ENCODE measurements at regions not wholly inside any gene's neighbourhood (a gene's known extent, or its start where the extent isn't known, plus 50 kb on each side); places are given as distances from the start of the nearest gene placed in this dataset.

- DNase-seq (ENCODE audit: low read depth in 2 of 2) = no peak
- H3K4me3 ChIP-seq (replicated peaks in 1 of 2; ENCODE audit: low read depth in 2 of 2, low read length in 2 of 2) = no peak overlapping the region
- TF ChIP-seq CTCF (IDR thresholded peaks at IDR 0.05; ENCODE audit: low read depth, low read length) = no peak
Observed at GRCh38 chr10:128298587-128298986, 172.4 kb upstream of the MKI67 start.

- no peak for TF ChIP-seq CTCF (IDR thresholded peaks at IDR 0.05; ENCODE audit: low read depth, low read length)
- H3K4me3 ChIP-seq (replicated peaks in 1 of 2; ENCODE audit: low read depth in 2 of 2, low read length in 2 of 2) = no peak overlapping the region
- no peak for DNase-seq (ENCODE audit: low read depth in 2 of 2)
Observed at GRCh38 chr10:128300290-128300824, 174.1 kb upstream of the MKI67 start.

- TF ChIP-seq CTCF (IDR thresholded peaks at IDR 0.05; ENCODE audit: low read depth, low read length) = no peak
- H3K4me3 ChIP-seq (replicated peaks in 1 of 2; ENCODE audit: low read depth in 2 of 2, low read length in 2 of 2) = no peak overlapping the region
- no peak for DNase-seq (ENCODE audit: low read depth in 2 of 2)
Observed at GRCh38 chr10:128301051-128301450, 174.8 kb upstream of the MKI67 start.

GRCh38 chr10:128302808-128303207 is 176.6 kb upstream of the MKI67 start:
- H3K4me3 ChIP-seq (replicated peaks in 1 of 2; ENCODE audit: low read depth in 2 of 2, low read length in 2 of 2) = no peak overlapping the region
- DNase-seq (ENCODE audit: low read depth in 2 of 2) = no peak
- TF ChIP-seq CTCF (IDR thresholded peaks at IDR 0.05; ENCODE audit: low read depth, low read length) = no peak

GRCh38 chr10:128304271-128304670 is 178.0 kb upstream of the MKI67 start:
- no peak overlapping the region for H3K4me3 ChIP-seq (replicated peaks in 1 of 2; ENCODE audit: low read depth in 2 of 2, low read length in 2 of 2)
- DNase-seq (ENCODE audit: low read depth in 2 of 2) = no peak

DNA sequence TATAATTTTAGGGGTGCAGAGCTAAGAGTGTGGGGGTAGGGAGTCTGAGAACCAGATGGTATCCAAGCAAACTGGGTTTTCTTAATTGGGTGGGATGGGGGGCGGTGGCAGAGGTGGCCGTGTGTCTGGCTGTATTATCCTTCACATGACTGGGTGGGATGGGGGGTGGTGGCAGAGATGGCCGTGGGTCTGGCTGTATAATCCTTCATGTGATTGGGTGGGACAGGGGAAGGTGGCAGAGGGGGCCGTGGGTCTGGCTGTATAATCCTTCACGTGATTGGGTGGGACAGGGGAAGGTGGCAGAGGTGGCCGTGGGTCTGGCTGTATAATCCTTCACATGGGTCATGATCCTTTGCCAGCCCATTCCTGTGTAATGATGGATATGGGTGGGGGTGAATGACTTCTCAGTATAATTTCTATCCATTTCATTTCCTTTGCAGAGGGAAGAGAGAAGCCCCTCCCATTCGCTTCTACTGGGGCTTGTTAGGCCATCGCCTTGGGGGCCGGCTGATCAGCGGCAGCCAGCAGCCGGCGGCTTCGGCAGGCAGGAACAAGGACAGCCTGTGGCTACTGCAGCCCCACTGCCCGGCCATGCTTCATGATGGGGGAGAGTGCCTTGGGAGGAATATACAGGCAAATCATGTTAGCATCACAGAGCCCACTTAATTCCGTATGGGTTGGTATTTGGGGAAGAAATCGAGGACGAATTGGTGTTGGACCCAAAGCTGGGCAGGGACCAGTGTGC is 179.6 kb upstream of the MKI67 start:
- no peak overlapping the region for H3K4me3 ChIP-seq (replicated peaks in 1 of 2; ENCODE audit: low read depth in 2 of 2, low read length in 2 of 2)
- no peak for DNase-seq (ENCODE audit: low read depth in 2 of 2)
- TF ChIP-seq CTCF (IDR thresholded peaks at IDR 0.05; ENCODE audit: low read depth, low read length) = no peak

More at GRCh38 chr10:128304271-128304670, 178.0 kb upstream of the MKI67 start:
- no peak for TF ChIP-seq CTCF (IDR thresholded peaks at IDR 0.05; ENCODE audit: low read depth, low read length)
